HCT116 (cell line): ENCODE measurements at regions not wholly inside any gene's neighbourhood (a gene's known extent, or its start where the extent isn't known, plus 50 kb on each side); places are given as distances from the start of the nearest gene placed in this dataset.

Source experiments
- ATAC-seq: fragments of 200-7000 bp; cut with Tn5 transposase; 2 replicates; pipeline ENCODE4 v1.9.1; 2020; ENCODE audit warnings: mild to moderate bottlenecking, moderate library complexity
- BruUV-seq: library from RNA; stranded (reverse); fragments of 400-500 nt; replicated peaks from 2 replicates; lab custom pipeline; 2021; lab: Mats Ljungman, UMichigan
- CTCF ChIA-PET: fragments of 300-600 bp; sonication (Branson Sonifier 250); formaldehyde crosslinking; loops from one replicate; lab custom pipeline; 2021; ENCODE audit warnings: antibody characterized with exemption; lab: Charles Lee
- POLR2A ChIA-PET: fragments of 300-600, 350-600 bp; sonication (Branson Sonifier 250); formaldehyde crosslinking; loops from one replicate; lab custom pipeline; 2021; ENCODE audit warnings: antibody characterized with exemption; lab: Charles Lee
- RAD21 ChIA-PET, 2 experiments: fragments of 300-600 bp; sonication (Branson Sonifier 250); formaldehyde crosslinking; loops; one replicate each; lab custom pipeline; 2023; ENCODE audit warnings: low total read pairs in 2 of 2; ENCODE audit not compliant: uncharacterized antibody in 2 of 2, unreplicated experiment in 2 of 2, low non-redundant PET in 1 of 2; lab: Charles Lee
- DNase-seq: peaks from one replicate; pipeline ENCODE4 v3.0.0-alpha.2; 2010; ENCODE audit warnings: low read depth, low spot score
- H2AFZ ChIP-seq: fragments of 200-600 bp; shearing (Covaris generic), sonication (generic); 2 replicates; pipeline ENCODE4 v1.6.1; 2017; ENCODE audit warnings: low read depth, mixed run types, mixed read lengths, antibody characterized with exemption, low read length; ENCODE audit not compliant: poor library complexity, severe bottlenecking
- H3K27ac ChIP-seq: 2 replicates; pipeline ENCODE4 v1.5.1; 2012; ENCODE audit warnings: low read depth, low read length
- H3K27me3 ChIP-seq: fragments of 200-600 bp; sonication (generic); 2 replicates; pipeline ENCODE4 v1.6.1; 2016; ENCODE audit warnings: mixed run types, low read length, mixed read lengths; ENCODE audit not compliant: insufficient read depth
- H3K36me3 ChIP-seq, 2 experiments: fragments of 200-500 bp in 1 of 2; fragments of 200-600 bp in 1 of 2; sonication (Bioruptor generic) in 1 of 2; sonication (generic) in 1 of 2; 2 replicates each; pipeline versions ENCODE4 v1.5.1 to v1.6.1; 2014 to 2016; ENCODE audit warnings: low read length in 2 of 2, inconsistent platforms in 1 of 2, mixed read lengths in 1 of 2, mixed run types in 1 of 2; ENCODE audit not compliant: insufficient read depth in 2 of 2, control insufficient read depth in 1 of 2
- H3K4me1 ChIP-seq, 2 experiments: fragments of 200-600 bp in 1 of 2; sonication (generic) in 1 of 2; 2 replicates each; pipeline versions ENCODE4 v1.5.1 to v1.6.1; 2012 to 2017; ENCODE audit warnings: low read length in 2 of 2, inconsistent platforms in 1 of 2, mild to moderate bottlenecking in 1 of 2, mixed read lengths in 1 of 2, mixed run types in 1 of 2, moderate library complexity in 1 of 2; ENCODE audit not compliant: insufficient read depth in 2 of 2, control insufficient read depth in 1 of 2
- H3K4me2 ChIP-seq: fragments of 200-600 bp; sonication (generic); 2 replicates; pipeline ENCODE4 v1.6.1; 2017; ENCODE audit warnings: mixed run types, low read length, mixed read lengths
- H3K4me3 ChIP-seq, 2 experiments: fragments of 200-600 bp in 1 of 2; sonication (generic) in 1 of 2; replicated peaks in 1 of 2; 2 replicates each; pipeline ENCODE4 v1.5.1; 2011 to 2016; ENCODE audit warnings: low read length in 2 of 2, control low read depth in 1 of 2, low read depth in 1 of 2, mild to moderate bottlenecking in 1 of 2, mixed read lengths in 1 of 2, mixed run types in 1 of 2
- H3K79me2 ChIP-seq: fragments of 200-600 bp; sonication (generic); 2 replicates; pipeline ENCODE4 v1.6.1; 2017; ENCODE audit warnings: mild to moderate bottlenecking, mixed run types, low read length, moderate library complexity, mixed read lengths; ENCODE audit not compliant: insufficient read depth
- H3K9ac ChIP-seq: fragments of 200-600 bp; sonication (generic); 2 replicates; pipeline ENCODE4 v1.6.1; 2016; ENCODE audit warnings: low read length, mixed read lengths
- H3K9me2 ChIP-seq: fragments of 200-600 bp; sonication (generic), shearing (Covaris generic); 2 replicates; pipeline ENCODE4 v1.6.1; 2017; ENCODE audit warnings: mixed run types, mild to moderate bottlenecking, moderate library complexity; ENCODE audit not compliant: insufficient read depth
- H3K9me3 ChIP-seq, 2 experiments: fragments of 200-500 bp in 1 of 2; fragments of 200-600 bp in 1 of 2; sonication (Bioruptor generic) in 1 of 2; sonication (generic) in 1 of 2; 2 replicates each; pipeline ENCODE4 v1.6.1; 2014 to 2017; ENCODE audit warnings: low read length in 2 of 2, mixed read lengths in 2 of 2, inconsistent platforms in 1 of 2, low read depth in 1 of 2, mild to moderate bottlenecking in 1 of 2, mixed run types in 1 of 2, moderate library complexity in 1 of 2; ENCODE audit not compliant: control insufficient read depth in 1 of 2, insufficient read depth in 1 of 2
- H4K20me1 ChIP-seq: fragments of 200-600 bp; sonication (generic), shearing (Covaris generic); 2 replicates; pipeline ENCODE4 v1.6.1; 2017; ENCODE audit warnings: mixed run types, mild to moderate bottlenecking, moderate library complexity; ENCODE audit not compliant: insufficient read depth
- CEBPB ChIP-seq: IDR thresholded peaks from 2 replicates; pipeline ENCODE4 v1.6.1; 2012; ENCODE audit warnings: low read depth
- EGR1 ChIP-seq: IDR thresholded peaks from 2 replicates; pipeline ENCODE4 v1.6.1; 2012; ENCODE audit warnings: low read depth
- ELF1 ChIP-seq: IDR thresholded peaks from 2 replicates; pipeline ENCODE4 v1.6.1; 2012; ENCODE audit warnings: low read depth, borderline replicate concordance
- EZH2 ChIP-seq: fragments of 200-600 bp; sonication (generic); IDR thresholded peaks from 2 replicates; pipeline ENCODE4 v1.6.1; 2017; ENCODE audit warnings: antibody characterized with exemption, mixed run types
- EZH2phosphoT487 ChIP-seq: fragments of 200-600 bp; IDR thresholded peaks from 2 replicates; pipeline ENCODE4 v1.6.1; 2018; ENCODE audit warnings: antibody characterized with exemption, borderline replicate concordance
- FOSL1 ChIP-seq: IDR thresholded peaks from 2 replicates; pipeline ENCODE4 v1.6.1; 2012; ENCODE audit warnings: low read depth
- MAX ChIP-seq: IDR thresholded peaks from 2 replicates; pipeline ENCODE4 v1.6.1; 2012
- POLR2A ChIP-seq: IDR thresholded peaks from 2 replicates; pipeline ENCODE4 v1.7.0; 2011; ENCODE audit warnings: borderline replicate concordance; ENCODE audit not compliant: insufficient read depth, insufficient read length; ENCODE audit errors: extremely low read depth
- REST ChIP-seq: IDR thresholded peaks from 2 replicates; pipeline ENCODE4 v1.6.1; 2012; ENCODE audit warnings: low read depth
- TCF7L2 ChIP-seq: IDR thresholded peaks from 2 replicates; pipeline ENCODE4 v1.7.0; 2011; ENCODE audit warnings: borderline replicate concordance, inconsistent platforms; ENCODE audit not compliant: insufficient read depth, insufficient read length; ENCODE audit errors: extremely low read depth
- ZFX ChIP-seq: fragments of 450-650 bp; IDR thresholded peaks from 2 replicates; pipeline ENCODE4 v1.6.1; 2017
- ZNF274 ChIP-seq: fragments of 200-500 bp; sonication (Bioruptor generic); IDR thresholded peaks from 2 replicates; pipeline ENCODE4 v1.6.1; 2014; ENCODE audit warnings: mild to moderate bottlenecking, low read depth, low read length, inconsistent platforms
- intact Hi-C: fragments of 100-400 bp; cut with micrococcal nuclease; formaldehyde crosslinking; loops from 2 replicates; pipeline ENCODE4 v1.10.0; 2022

GRCh38 chr5:116898917-116899316 lies 324.3 kb upstream of the SEMA6A start:
- Histone ChIP-seq H3K27me3 (no peaks in the 10 kb centered on the region), H3K9me2 (no peaks in the 10 kb centered on the region), H4K20me1 (no peaks in the 10 kb centered on the region), H3K4me1 (no peaks in the 10 kb centered on the region), H3K9me3 (no peaks in the 10 kb centered on the region), H3K27ac (no peak overlapping the region), H3K4me3 (no peak overlapping the region), H3K9ac (no peak overlapping the region), H3K4me2 (no peak overlapping the region), H3K79me2 (no peaks in the 10 kb centered on the region), H2AFZ (no peak overlapping the region), H3K36me3 (no peaks in the 10 kb centered on the region)
- ChIA-PET RAD21 (interaction anchor here in 1 of 2 experiments (0.6 kb wide), 1 partner anchor 247 kb away, joined by 3 read pairs; no protein-coding TSS in a partner anchor), POLR2A (no interaction called here), CTCF (no interaction called here)
- intact Hi-C loops: no loop called here
- ATAC-seq: no peak
- no peak for TF ChIP-seq EZH2
- TF ChIP-seq EGR1: no peak
- TF ChIP-seq EZH2phosphoT487: no peak
- TF ChIP-seq MAX: no peak
- TF ChIP-seq FOSL1: no peak
- no peak for TF ChIP-seq ELF1
- no TSS peak for BruUV-seq
- no peak for DNase-seq

GRCh38 chr5:116897291-116897690 lies 322.7 kb upstream of the SEMA6A start:
- ChIA-PET POLR2A (no interaction called here), RAD21 (no interaction called here)
- Histone ChIP-seq H3K36me3 (no peaks in the 10 kb centered on the region), H3K4me1 (no peaks in the 10 kb centered on the region), H3K4me3 (no peak overlapping the region), H3K9me2 (no peaks in the 10 kb centered on the region), H3K4me2 (no peak overlapping the region), H4K20me1 (no peaks in the 10 kb centered on the region), H3K27ac (no peak overlapping the region), H3K79me2 (no peaks in the 10 kb centered on the region), H3K27me3 (no peaks in the 10 kb centered on the region), H3K9ac (no peak overlapping the region), H2AFZ (no peak overlapping the region)
- no TSS peak for BruUV-seq
- intact Hi-C loops: no loop called here
- no peak for ATAC-seq
- no peak for DNase-seq
- TF ChIP-seq TCF7L2 (no peak), CEBPB (no peak), EZH2 (no peak), ZFX (no peak), EZH2phosphoT487 (no peak), MAX (no peak), ELF1 (no peak), ZNF274 (no peak), REST (no peak), POLR2A (no peak), FOSL1 (no peak)
- TF ChIP-seq, all 23 proteins: peak for 0
- H3K9me3 ChIP-seq: no peaks in the 10 kb centered on the region
- CTCF ChIA-PET: no interaction called here
